ENCODE measurements at regions not wholly inside any gene's neighbourhood (a gene's known extent, or its start where the extent isn't known, plus 50 kb on each side); places are given as distances from the start of the nearest gene placed in this dataset.

GRCh38 chr19:28631961-28632360 is 581.0 kb downstream of the UQCRFS1 start:
- TF ChIP-seq CTCF (IDR thresholded peaks at IDR 0.05) (no peak), POLR2A (IDR thresholded peaks at IDR 0.05) (no peak)
